ENCODE measurements at regions not wholly inside any gene's neighbourhood (a gene's known extent, or its start where the extent isn't known, plus 50 kb on each side); places are given as distances from the start of the nearest gene placed in this dataset.

DNA sequence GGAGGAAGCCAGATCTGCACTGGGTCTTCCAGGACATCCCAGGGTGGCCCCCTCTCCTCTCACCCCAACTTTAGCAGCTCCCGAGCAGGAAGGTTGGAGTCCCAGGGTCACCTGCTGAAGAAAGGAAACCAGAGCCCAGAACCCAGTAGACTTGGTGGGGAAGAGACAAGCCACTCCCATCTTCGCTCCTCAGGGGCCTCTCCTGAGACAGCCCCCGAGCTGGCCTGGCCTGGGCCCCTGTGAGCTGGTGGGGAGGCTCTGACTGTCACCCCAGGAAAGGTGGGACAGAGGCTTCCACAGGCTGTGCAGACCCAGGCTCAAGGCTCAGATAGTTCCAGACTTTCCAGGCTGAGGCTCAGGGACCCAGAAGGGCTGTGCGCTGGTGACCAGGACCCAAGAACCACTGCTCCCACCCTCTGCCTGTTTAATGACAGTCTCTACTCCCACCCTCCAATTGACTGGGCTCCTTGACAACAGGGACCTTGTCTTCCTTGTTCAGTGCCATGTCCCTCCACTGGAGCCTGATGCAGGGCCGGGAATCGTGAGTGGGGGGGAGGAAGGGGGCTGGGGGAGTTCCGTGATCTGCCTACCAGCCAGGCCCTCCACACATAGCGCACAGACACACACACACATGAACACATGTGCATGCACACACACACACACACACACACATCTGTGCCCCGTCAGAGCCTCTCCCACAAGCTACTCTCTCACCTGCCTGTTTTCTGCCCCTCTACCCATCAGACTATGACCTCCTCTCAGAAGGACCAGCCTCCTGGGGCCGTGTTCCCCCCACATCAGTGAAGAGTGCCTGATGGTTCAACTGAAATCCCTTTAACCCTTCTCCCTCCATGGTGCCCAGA is 401.2 kb downstream of the MATN1 start:
- H3K4me3 ChIP-seq (ENCODE audit: control insufficient read depth, low read depth, low read length): no peak overlapping the region
- DNase-seq (ENCODE audit: low read depth): no peak
- TF ChIP-seq, protein P1, sequence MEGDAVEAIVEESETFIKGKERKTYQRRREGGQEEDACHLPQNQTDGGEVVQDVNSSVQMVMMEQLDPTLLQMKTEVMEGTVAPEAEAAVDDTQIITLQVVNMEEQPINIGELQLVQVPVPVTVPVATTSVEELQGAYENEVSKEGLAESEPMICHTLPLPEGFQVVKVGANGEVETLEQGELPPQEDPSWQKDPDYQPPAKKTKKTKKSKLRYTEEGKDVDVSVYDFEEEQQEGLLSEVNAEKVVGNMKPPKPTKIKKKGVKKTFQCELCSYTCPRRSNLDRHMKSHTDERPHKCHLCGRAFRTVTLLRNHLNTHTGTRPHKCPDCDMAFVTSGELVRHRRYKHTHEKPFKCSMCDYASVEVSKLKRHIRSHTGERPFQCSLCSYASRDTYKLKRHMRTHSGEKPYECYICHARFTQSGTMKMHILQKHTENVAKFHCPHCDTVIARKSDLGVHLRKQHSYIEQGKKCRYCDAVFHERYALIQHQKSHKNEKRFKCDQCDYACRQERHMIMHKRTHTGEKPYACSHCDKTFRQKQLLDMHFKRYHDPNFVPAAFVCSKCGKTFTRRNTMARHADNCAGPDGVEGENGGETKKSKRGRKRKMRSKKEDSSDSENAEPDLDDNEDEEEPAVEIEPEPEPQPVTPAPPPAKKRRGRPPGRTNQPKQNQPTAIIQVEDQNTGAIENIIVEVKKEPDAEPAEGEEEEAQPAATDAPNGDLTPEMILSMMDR (IDR thresholded peaks at IDR 0.05; ENCODE audit: control insufficient read depth, insufficient read depth, low read depth, low read length, missing control alignments): no peak

DNA sequence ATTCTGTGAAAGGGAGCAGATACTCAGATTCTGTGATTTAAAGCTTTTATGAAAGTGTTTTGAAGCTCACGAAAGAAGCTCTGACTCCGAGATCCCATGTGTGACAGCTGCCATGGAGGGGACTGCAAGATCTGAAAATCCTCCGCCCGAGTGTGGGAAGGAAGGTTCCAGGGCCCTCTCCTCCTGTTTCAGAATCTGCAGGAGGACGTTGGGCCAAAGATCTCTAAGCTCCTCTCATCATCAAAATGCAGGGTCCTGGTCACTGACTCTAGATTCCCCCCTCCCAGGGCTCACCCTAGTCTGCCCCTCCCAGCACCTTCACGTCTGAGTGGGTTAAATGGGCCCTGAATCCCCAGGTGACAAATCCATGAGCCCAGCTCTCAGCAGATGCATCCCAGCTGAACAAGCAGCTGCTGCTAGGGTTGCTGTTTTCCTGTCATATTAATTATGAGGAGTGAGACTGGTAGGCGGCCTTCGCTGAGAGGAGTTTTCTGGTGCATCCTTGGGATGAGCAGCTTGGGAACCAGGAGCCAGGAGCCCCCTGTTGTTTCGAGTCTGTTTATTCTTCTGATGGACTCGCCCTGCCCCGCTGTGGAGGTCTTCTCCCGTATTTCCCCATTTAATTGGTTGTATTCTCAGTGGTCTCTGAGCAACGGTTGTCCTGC is 402.0 kb downstream of the MATN1 start:
- no peak overlapping the region for H3K4me3 ChIP-seq (ENCODE audit: control insufficient read depth, low read depth, low read length)
- no peak for DNase-seq (ENCODE audit: low read depth)
- TF ChIP-seq, protein P1 (IDR thresholded peaks at IDR 0.05; ENCODE audit: control insufficient read depth, insufficient read depth, low read depth, low read length, missing control alignments): no peak

DNA sequence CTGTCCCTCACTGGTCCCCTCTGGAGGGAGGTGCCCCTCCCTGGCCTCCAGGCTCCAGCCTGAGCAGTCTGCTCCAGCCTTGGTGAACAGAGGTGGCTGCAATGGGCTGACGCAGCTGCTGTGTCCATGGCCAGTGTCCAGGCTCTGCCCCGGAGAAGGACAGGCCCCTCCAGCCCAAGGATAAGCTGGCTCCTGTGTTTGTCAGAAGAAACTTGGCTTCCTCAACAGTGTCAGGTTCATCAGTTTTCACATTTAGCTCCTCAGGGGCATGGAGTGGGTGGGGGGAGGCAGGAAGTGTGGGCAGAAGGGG is 402.8 kb downstream of the MATN1 start:
- TF ChIP-seq, protein P1 (IDR thresholded peaks at IDR 0.05; ENCODE audit: control insufficient read depth, insufficient read depth, low read depth, low read length, missing control alignments): no peak
- no peak overlapping the region for H3K4me3 ChIP-seq (ENCODE audit: control insufficient read depth, low read depth, low read length)
- no peak for DNase-seq (ENCODE audit: low read depth)

DNA sequence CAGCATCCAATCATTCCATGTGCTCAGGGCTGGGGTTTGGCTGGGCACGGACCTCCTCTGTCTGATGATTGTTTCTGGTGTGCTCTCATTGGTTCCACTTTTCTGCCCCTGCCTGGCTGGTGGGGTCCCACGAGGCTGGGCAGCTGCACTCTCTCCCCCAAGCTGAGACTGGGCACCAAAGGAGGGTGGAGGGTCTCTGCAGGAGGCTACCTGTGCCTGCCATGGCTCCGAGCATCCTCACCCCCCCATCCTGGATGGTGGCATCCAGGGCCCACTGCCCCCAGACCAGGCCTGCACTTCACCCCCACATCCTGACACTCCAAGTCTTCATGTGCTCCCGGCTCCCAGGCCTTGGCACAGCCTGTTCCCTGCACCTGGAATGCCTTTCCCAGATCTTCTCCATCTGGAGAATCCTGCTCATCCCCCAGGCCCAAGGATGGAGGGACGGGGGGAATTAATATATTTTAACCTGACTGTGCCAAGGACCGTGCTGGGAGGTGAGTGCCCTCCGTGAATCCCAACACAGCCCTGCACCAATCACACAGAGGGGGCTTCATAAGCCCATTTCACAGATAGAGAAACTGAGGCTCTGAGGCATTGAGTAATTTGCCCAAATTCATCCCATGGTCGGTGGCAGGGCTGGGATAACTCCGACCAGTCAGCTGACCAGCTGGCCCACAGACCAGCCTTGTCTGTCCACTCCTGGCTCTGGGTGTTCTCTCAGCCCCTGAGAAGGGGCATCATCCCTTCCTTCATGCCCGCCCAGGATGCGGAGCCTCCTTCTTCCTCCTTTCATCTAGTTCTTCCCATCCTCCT is 403.4 kb downstream of the MATN1 start:
- TF ChIP-seq, protein P1 (IDR thresholded peaks at IDR 0.05; ENCODE audit: control insufficient read depth, insufficient read depth, low read depth, low read length, missing control alignments): no peak
- H3K4me3 ChIP-seq (ENCODE audit: control insufficient read depth, low read depth, low read length): no peak overlapping the region
- no peak for DNase-seq (ENCODE audit: low read depth)

DNA sequence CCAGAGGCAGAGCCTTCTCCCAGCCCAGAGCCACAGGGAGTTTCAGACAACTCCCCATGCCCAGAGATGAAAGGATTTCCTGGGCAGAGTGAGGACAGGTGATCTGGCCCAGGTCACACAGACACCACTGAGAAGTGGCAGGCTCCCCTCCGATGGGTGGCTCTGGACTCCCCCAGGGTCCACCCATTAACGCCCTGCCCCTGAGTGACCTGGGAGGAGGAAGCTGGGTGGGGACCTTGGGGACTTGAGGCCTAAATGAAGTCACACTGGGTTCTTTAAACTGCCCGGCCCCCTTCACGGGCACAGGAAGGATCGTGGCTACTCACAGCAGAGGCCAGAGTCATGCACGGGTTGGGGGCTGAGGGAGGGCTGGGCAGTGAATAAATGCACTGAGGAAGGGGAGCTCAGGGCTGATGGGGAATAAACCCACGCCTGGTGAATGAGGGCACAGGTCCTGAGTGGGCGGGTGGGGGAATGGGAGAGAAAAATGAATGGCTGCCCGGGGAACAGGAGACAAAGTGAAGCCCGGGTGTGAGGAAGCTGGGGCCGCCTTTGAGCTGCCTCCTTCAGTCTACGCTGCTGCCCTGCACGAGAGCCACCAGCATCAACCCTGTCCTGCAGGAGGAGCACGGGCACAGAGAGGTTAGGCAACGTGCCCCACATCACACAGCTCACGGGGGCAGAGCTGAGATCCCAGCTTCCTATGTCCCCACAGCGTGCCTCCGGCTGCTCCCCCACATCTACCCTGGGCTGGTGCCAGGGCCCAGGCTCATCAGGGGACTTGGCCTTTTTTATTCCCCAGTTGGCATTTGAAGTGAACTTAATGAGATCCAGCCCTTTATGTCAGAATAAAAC is 404.3 kb downstream of the MATN1 start:
- H3K4me3 ChIP-seq (ENCODE audit: control insufficient read depth, low read depth, low read length): no peak overlapping the region
- TF ChIP-seq, protein P1 (IDR thresholded peaks at IDR 0.05; ENCODE audit: control insufficient read depth, insufficient read depth, low read depth, low read length, missing control alignments): no peak
- no peak for DNase-seq (ENCODE audit: low read depth)

DNA sequence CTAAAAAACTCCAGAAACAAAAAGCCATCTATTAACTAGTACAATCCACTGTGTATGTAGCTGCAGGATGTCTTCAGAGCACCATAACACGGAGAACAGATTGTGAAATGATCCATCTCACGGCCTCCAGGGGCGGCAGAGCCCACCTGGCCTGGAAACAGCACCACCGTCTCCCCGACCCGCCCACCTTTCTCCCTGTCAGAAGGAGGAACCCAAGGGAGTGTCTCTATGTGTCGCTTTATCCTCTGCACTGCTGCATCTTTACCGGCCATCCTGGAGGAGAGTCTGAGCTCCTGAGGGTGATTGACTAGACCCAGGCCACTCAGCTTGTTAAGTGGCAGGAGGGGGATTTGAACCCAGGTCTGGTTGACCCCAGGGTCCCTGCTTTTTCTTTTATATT is 405.0 kb downstream of the MATN1 start:
- H3K4me3 ChIP-seq (ENCODE audit: control insufficient read depth, low read depth, low read length): no peak overlapping the region
- no peak for DNase-seq (ENCODE audit: low read depth)
- TF ChIP-seq, protein P1 (IDR thresholded peaks at IDR 0.05; ENCODE audit: control insufficient read depth, insufficient read depth, low read depth, low read length, missing control alignments): no peak

Measured in AG09309 (cell line).